NCI-H1930 (cell line): ENCODE measurements at regions not wholly inside any gene's neighbourhood (a gene's known extent, or its start where the extent isn't known, plus 50 kb on each side); places are given as distances from the start of the nearest gene placed in this dataset.

Experiments
- DNase-seq, 2 experiments: peaks; one replicate each; lab custom pipeline; 2025; lab: John Stamatoyannopoulos, UW

DNA sequence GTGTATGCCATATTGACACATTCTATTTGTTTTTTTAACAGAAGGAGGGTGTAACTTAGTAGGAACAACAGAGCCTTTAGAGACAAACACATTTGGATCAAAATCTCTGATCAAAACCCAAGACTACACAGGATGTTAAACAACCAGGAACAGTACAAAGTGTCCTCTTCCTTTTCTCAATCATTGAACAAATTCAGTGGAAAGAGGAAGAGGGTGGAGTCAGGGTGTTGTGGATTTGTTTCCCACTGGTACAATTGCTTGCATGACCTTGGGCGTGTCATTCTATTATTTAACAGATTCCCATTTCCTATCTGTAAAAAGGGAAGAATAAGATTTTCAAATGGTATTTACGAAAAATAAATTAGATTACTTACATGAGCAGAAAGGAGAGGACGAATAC, 1162.8 kb upstream of the PRKX start:
- DNase-seq: no peak

DNA sequence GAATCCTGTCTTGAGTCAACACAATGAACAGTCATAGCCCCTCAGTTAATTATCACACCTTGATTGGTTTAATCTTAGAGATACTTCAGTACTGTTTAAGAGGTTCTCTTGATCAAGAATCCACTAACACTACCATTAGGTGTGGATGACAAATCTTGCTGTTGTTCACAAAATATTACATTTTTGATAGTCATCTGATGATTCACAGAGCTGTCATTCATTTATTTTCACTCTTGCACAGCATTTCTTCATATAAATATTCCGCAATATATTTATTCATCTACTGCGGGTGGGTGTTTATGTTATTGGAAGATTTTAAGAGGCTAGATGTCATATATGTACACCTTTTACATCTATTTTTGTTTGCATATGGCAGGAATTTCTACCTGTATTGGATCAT, 1138.1 kb upstream of the PRKX start:
- DNase-seq: no peak

DNA sequence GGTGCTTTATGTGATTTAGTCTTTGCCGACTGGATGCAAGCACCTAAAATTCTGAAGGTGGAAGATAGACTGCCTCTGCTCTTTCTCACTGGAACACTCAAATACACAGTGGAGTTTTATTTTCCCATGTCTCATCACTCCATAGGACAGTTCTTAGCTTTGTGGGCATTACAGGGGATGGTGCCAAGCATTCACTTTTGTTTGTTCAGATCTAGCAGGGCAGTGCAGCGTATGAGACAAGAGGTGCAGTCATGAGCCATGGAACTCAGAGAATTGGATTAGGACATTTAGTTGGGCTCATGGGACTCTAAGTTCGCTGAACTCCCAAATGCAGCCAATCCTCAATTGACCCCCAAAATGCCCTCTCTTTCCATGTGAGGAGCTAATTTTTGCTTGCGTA, 1136.9 kb upstream of the PRKX start:
- no peak for DNase-seq

DNA sequence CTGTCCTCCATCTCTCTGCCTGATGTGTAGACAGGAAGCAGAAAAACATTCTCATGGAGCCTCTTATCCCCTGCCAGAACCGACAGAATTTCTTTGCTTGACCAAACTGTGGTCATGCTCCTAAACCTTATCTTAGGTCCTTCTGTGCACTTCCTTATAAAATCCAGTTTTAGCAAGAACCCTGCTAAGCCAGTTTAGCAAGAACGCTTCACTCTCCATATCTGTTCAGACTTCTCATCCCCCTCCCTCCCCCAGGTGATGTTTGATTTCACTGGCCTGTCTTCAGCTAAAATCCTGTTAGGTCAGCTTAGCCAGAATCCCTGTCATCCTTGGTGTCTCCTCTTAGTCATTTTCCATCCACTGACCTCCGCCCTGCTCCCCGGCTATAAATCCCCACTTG, 1130.9 kb upstream of the PRKX start:
- no peak for DNase-seq

GRCh38 chrX:4841216-4841745, 1127.8 kb upstream of the PRKX start:
- no peak for DNase-seq

- DNase-seq: no peak
These were observed 1118.1 kb upstream of the PRKX start for GRCh38 chrX:4831574-4831973.

GRCh38 chrX:4830880-4831557, 1117.6 kb upstream of the PRKX start:
- no peak for DNase-seq

DNA sequence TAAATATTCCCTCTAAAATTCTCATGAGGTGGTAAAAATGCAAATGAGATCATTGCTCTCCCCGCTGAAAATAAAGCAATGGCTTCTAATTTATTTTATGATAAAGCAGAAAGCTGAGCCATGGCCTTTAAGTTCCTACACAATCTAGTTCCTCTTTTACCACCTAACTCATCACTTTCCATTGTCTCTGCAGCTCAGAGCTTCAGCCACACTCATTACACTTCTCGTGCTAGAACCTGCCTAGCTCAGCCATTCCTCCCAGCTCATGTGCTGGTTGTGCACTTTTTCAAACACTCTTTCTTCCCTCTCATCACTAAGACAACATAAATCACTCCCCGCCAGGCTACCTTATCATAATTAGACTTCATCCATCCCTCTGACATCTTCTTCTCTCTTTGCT, 1112.1 kb upstream of the PRKX start:
- DNase-seq: no peak

DNA sequence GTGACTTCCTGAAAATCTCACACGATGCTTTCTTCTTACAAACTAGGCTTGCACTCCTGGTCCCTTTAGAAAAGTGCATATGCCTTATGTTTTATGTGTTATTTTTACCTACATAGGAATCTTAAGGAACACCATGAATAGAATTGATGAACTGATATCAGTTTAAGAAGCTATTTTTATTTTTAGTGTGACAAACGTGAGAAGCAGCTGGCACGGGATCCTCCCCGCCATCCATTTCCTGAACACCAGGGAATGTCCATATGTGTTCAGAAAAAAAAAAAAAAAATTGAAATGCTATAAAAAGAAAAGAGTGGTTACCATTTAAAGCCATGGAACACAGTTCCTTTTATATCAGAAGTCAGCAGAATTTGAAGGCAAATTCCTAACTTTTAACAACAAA, 1096.1 kb upstream of the PRKX start:
- no peak for DNase-seq

- DNase-seq: no peak
These were observed 1092.1 kb upstream of the PRKX start for GRCh38 chrX:4805502-4805901.

DNA sequence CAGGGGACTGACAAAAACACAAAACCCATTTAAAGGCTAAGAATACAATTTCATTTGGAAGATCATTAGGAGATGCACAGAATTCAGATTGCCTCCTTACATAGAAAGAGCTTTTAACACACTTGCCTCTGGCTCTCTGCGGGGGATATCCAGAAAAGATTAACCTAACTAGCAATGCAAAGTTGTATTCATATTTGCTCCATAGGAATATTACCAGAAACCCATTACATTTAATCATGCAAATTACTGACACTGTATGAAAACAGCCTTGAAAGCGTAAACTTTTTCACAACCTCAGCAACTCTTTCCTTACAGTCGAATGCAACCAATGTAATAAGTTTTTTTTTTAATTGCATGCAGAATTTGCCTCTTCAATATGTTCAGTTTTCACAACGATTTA, 1087.3 kb upstream of the PRKX start:
- no peak for DNase-seq

GRCh38 chrX:4787971-4788370, 1074.5 kb upstream of the PRKX start:
- DNase-seq: no peak

DNA sequence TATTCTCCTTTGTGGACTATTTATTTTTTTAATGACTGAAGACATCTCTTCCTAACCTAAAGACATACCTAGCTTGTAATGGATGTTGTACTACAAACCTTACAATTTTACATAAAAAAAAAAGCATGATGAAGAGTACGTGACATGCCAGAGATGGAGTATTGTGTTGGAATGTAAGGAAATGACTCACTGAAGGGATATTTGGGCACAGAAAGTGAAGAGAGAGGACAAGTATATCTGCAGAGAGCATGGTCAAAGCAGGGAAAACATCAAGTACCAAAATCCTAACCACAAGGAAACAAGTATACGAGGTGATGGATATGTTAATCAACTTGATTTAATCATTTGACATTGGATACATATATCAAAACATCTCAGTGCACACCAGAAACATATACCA, 1051.4 kb upstream of the PRKX start:
- DNase-seq: no peak

- DNase-seq: no peak
These were observed 1048.7 kb upstream of the PRKX start for GRCh38 chrX:4762196-4762595.

DNA sequence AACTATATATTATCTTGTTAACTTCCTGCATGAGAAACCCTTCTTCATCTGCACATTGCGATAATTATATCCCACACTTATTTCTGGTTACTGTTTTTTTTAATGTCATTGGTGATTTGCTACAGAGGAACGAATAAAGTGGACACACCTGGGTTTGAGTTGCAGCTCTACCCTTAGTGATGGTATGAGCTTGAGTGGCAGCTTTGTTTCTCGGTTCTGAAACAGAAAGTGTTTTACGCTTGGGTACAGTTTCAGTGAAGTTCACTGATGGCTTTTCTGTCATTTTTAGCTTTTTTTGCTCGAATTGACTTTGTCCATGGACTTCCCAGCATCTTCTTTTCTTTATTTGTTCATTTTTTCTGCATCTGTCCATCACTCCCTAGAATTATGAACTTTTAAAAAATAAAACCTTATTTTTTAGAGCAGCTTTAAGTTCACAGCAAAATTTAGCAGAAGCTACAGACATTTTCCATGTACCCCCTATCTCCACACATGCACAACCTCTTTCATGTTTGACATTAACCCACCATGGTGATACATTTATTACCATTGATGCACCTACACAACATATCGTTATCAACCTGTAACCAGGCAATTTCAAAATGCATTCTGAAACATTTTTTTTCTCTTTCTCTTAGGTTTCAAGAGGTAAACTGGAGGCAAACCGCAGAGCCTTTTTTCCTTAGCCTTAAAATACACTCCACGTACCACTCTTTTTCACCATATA, 1041.6 kb upstream of the PRKX start:
- no peak for DNase-seq

GRCh38 chrX:4741024-4741423, 1027.6 kb upstream of the PRKX start:
- DNase-seq: no peak

DNA sequence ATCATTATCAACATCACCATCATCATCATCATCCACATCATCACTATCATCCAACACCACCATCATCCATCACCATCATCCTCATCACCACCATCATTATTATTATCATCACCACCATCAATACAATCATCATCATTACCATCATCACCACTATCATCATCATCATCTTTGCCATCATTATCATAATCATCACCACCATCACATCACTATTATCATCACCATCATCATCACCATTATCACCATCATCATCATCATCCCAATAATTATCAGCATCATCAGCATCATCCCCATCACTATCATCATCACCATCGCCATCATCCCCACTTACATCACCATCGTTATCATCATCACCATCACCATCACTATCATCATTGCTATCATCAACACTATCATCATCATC, 1021.9 kb upstream of the PRKX start:
- DNase-seq: no peak

- no peak for DNase-seq
These were observed 997.4 kb upstream of the PRKX start for GRCh38 chrX:4710618-4711433.

GRCh38 chrX:4708970-4709760, 995.7 kb upstream of the PRKX start:
- no peak for DNase-seq

DNA sequence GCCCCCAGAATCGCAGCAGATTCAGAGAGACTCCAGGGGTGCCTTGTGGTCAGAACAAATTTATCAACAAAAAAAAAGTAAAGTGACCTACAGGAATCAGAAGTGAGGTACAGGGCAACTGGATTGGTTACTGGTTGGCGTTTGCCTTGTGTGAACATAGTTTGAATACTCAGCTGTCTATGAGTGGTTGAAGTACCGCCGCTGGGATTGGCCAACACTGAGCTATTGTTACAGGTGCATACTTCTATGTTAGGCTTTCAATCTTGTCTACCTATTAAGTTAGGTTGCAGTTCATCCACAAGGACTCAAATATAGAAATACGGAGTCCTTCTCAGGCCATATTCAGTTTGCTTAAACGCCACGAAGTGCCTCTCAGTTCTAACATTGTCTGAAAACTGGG, 993.5 kb upstream of the PRKX start:
- DNase-seq: no peak

GRCh38 chrX:4690521-4690920, 977.1 kb upstream of the PRKX start:
- DNase-seq: no peak

DNA sequence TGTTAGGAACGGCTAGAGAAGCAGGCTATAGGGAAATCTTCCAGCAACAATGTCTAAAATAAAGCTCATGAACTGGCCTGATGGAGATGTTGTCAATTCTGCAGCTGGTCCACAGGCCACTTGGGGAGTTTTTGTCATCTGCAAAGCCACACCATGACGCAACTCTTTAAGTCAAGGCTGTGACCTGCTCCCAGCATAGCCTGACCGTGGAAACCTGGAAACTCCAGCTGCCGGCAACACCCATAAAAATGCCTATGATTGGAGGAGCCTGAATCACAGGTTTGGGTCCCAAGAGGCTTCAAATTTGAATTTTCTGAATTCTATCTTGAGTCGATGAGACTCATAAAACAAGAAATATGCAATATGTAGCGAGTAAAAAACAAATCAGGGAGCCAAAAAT, 969.2 kb upstream of the PRKX start:
- DNase-seq: no peak
